Astrocyte of the cerebellum (primary cell): ENCODE measurements at regions not wholly inside any gene's neighbourhood (a gene's known extent, or its start where the extent isn't known, plus 50 kb on each side); places are given as distances from the start of the nearest gene placed in this dataset.

Experiments
- DNase-seq: peaks from one replicate; pipeline ENCODE4 v3.0.0-alpha.2; 2011; ENCODE audit warnings: low read depth
- H3K4me3 ChIP-seq: 2 replicates; pipeline ENCODE4 v1.5.1; 2011; ENCODE audit warnings: mild to moderate bottlenecking, low read depth, low read length, moderate library complexity
- in situ Hi-C: cut with HindIII; loops from 2 replicates; pipeline ENCODE4 v1.10.0; 2017; ENCODE audit warnings: low sequenced_read_pairs
- TF ChIP-seq, protein P1 (sequence below): IDR thresholded peaks from 2 replicates; pipeline ENCODE4 v1.5.1; 2012; ENCODE audit warnings: low read length, low read depth, moderate library complexity, mild to moderate bottlenecking; ENCODE audit errors: missing control alignments

- TF ChIP-seq, protein P1, sequence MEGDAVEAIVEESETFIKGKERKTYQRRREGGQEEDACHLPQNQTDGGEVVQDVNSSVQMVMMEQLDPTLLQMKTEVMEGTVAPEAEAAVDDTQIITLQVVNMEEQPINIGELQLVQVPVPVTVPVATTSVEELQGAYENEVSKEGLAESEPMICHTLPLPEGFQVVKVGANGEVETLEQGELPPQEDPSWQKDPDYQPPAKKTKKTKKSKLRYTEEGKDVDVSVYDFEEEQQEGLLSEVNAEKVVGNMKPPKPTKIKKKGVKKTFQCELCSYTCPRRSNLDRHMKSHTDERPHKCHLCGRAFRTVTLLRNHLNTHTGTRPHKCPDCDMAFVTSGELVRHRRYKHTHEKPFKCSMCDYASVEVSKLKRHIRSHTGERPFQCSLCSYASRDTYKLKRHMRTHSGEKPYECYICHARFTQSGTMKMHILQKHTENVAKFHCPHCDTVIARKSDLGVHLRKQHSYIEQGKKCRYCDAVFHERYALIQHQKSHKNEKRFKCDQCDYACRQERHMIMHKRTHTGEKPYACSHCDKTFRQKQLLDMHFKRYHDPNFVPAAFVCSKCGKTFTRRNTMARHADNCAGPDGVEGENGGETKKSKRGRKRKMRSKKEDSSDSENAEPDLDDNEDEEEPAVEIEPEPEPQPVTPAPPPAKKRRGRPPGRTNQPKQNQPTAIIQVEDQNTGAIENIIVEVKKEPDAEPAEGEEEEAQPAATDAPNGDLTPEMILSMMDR = no peak
- DNase-seq = peak; percentile 50
- no peak overlapping the region for H3K4me3 ChIP-seq
- in situ Hi-C loops = no loop called here
These were observed 557.0 kb upstream of the IGFBP3 start for GRCh38 chr7:46478046-46478445.

GRCh38 chr7:46468753-46469356 is 547.8 kb upstream of the IGFBP3 start:
- in situ Hi-C loops = no loop called here
- no peak for DNase-seq
- H3K4me3 ChIP-seq = no peak overlapping the region
- TF ChIP-seq, protein P1 = no peak

- no peak overlapping the region for H3K4me3 ChIP-seq
- DNase-seq = no peak
These were observed 542.1 kb upstream of the IGFBP3 start for GRCh38 chr7:46463170-46463569.

GRCh38 chr7:46461334-46461777 is 540.3 kb upstream of the IGFBP3 start:
- TF ChIP-seq, protein P1 = no peak
- no peak overlapping the region for H3K4me3 ChIP-seq
- no peak for DNase-seq
- in situ Hi-C loops = no loop called here

More at GRCh38 chr7:46463170-46463569, 542.1 kb upstream of the IGFBP3 start:
- TF ChIP-seq, protein P1 = no peak
- in situ Hi-C loops = no loop called here

DNA sequence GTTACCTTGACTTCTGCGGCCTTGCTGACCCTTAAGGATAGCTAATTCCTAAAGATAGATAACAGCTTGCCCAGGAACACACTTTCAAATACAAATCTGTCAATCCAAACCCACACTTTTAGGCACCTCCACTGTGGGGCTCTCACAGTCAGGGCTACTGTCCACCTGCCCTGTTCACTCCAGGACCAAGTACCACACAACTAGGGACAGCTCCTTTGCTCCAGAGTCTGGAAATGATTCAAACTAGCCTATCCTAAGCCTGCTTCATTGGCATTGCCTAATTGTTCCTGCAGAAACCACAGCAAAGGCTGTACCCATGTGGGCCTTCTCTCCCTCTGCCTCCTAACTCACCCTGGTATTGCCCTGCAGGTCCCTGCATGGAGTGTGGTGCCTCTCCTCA is 538.9 kb upstream of the IGFBP3 start:
- DNase-seq = no peak
- in situ Hi-C loops = no loop called here
- no peak overlapping the region for H3K4me3 ChIP-seq
- TF ChIP-seq, protein P1 = no peak

DNA sequence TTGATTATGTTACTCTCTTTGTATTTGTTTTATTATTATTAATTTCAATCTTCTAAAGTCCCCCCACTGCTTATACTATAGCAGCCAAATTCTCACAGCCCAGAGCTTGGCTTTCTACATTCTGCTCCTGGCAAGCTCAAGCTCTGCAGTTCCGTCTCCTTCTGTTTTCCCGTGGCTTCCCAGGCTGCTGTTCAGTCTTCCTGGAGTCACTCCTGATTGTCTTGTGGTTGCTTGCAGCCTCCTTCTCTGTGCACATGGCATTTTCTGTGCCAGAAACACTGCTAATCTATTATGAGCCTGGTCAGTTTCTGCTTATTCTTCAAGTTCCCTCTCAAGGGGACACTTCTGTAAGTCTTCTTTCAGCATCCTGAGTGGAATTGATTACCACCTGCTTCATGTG is 533.7 kb upstream of the IGFBP3 start:
- H3K4me3 ChIP-seq = no peak overlapping the region
- TF ChIP-seq, protein P1 = no peak
- in situ Hi-C loops = no loop called here
- DNase-seq = peak; percentile 37
